ENCODE measurements at regions not wholly inside any gene's neighbourhood (a gene's known extent, or its start where the extent isn't known, plus 50 kb on each side); places are given as distances from the start of the nearest gene placed in this dataset.

GRCh38 chr2:146038014-146038413, 1518.1 kb upstream of the ZEB2 start:
- no peak for DNase-seq

GRCh38 chr2:146037334-146037870, 1517.5 kb upstream of the ZEB2 start:
- no peak for DNase-seq

GRCh38 chr2:146031158-146031557, 1511.2 kb upstream of the ZEB2 start:
- DNase-seq, result no peak

GRCh38 chr2:146027156-146027555, 1507.2 kb upstream of the ZEB2 start:
- no peak for DNase-seq

- DNase-seq, result no peak
These were observed 1505.6 kb upstream of the ZEB2 start for GRCh38 chr2:146025519-146025918.

- DNase-seq, result no peak
These were observed 1504.4 kb upstream of the ZEB2 start for GRCh38 chr2:146024212-146024743.

- DNase-seq, result no peak
These were observed 1484.5 kb upstream of the ZEB2 start for GRCh38 chr2:146004462-146004861.

GRCh38 chr2:146003337-146003736, 1483.4 kb upstream of the ZEB2 start:
- DNase-seq, result no peak

GRCh38 chr2:145994910-145995309, 1475.0 kb upstream of the ZEB2 start:
- no peak for DNase-seq

GRCh38 chr2:145992572-145992971, 1472.7 kb upstream of the ZEB2 start:
- DNase-seq, result no peak

GRCh38 chr2:145987793-145988192, 1467.9 kb upstream of the ZEB2 start:
- no peak for DNase-seq

- no peak for DNase-seq
These were observed 1465.6 kb upstream of the ZEB2 start for GRCh38 chr2:145985517-145985916.

- DNase-seq, result no peak
These were observed 1464.7 kb upstream of the ZEB2 start for GRCh38 chr2:145984580-145984979.

- no peak for DNase-seq
These were observed 1460.4 kb upstream of the ZEB2 start for GRCh38 chr2:145980318-145980717.

- no peak for DNase-seq
These were observed 1455.5 kb upstream of the ZEB2 start for GRCh38 chr2:145975406-145975805.

GRCh38 chr2:145961846-145962245, 1441.9 kb upstream of the ZEB2 start:
- DNase-seq, result no peak

- DNase-seq, result no peak
These were observed 1440.7 kb upstream of the ZEB2 start for GRCh38 chr2:145960479-145961163.

GRCh38 chr2:145958611-145959010, 1438.7 kb upstream of the ZEB2 start:
- no peak for DNase-seq

GRCh38 chr2:145957929-145958328, 1438.0 kb upstream of the ZEB2 start:
- DNase-seq, result no peak

GRCh38 chr2:145939949-145940348, 1420.0 kb upstream of the ZEB2 start:
- DNase-seq, result no peak

GRCh38 chr2:145935016-145935415, 1415.1 kb upstream of the ZEB2 start:
- DNase-seq, result no peak

GRCh38 chr2:145931781-145932395, 1412.0 kb upstream of the ZEB2 start:
- DNase-seq, result peak; percentile 23

- no peak for DNase-seq
These were observed 1410.4 kb upstream of the ZEB2 start for GRCh38 chr2:145930318-145930717.
